ENCODE measurements at regions not wholly inside any gene's neighbourhood (a gene's known extent, or its start where the extent isn't known, plus 50 kb on each side); places are given as distances from the start of the nearest gene placed in this dataset.

GRCh38 chr13:61123538-61124289 is 291.9 kb downstream of the PCDH20 start:
- ChIA-PET CTCF (interaction anchor here (0.8 to 1.3 kb wide), 4 partner anchors 9 to 168 kb away, joined by 3 to 4 read pairs (median 3); no protein-coding TSS in a partner anchor), RAD21 (ENCODE audit: unreplicated experiment) (interaction anchor here (1.0 to 1.8 kb wide), 6 partner anchors 49 to 287 kb away, joined by 3 to 5 read pairs (median 3); no protein-coding TSS in a partner anchor), SMC1A (ENCODE audit: uncharacterized antibody, unreplicated experiment) (interaction anchor here (0.9 to 2.6 kb wide), 8 partner anchors 13 to 209 kb away, joined by 3 to 16 read pairs (median 3); no protein-coding TSS in a partner anchor), POLR2A (no interaction called here)
- H3K9me3 ChIP-seq (replicated peaks; ENCODE audit: control insufficient read depth, insufficient read depth, low read length), result no peaks in the 10 kb centered on the region
- WGBS (ENCODE audit: insufficient coverage, insufficient replicate concordance, low lambda C conversion rate, missing lambda C conversion rate), result 11% methylated on average over 5 of the region's 5 CpGs
- H3K27ac ChIP-seq (ENCODE audit: control insufficient read depth, insufficient read depth), result no peak overlapping the region
- no peaks in the 10 kb centered on the region for H4K20me1 ChIP-seq (ENCODE audit: control insufficient read depth, insufficient read depth)
- in situ Hi-C loops (cut with MboI) (no loop called here), intact Hi-C loops (cut with micrococcal nuclease; ENCODE audit: unreplicated experiment) (loop anchor here (1.0 to 10.0 kb wide), 2 partner anchors 124 to 401 kb away; no protein-coding TSS in a partner anchor)
- ATAC-seq, result peak; percentile 92
- H3K27me3 ChIP-seq (replicated peaks in 1 of 2; ENCODE audit: control insufficient read depth in 2 of 2, insufficient read depth in 2 of 2, low read length in 1 of 2), result no peaks in the 10 kb centered on the region
- H3K79me2 ChIP-seq (ENCODE audit: control insufficient read depth, insufficient read depth, low read length), result no peaks in the 10 kb centered on the region
- H3K4me2 ChIP-seq (ENCODE audit: control insufficient read depth, insufficient read depth), result no peak overlapping the region
- DNase-seq (ENCODE audit: low read depth, low spot score), result no peak
- no peaks in the 10 kb centered on the region for H3K36me3 ChIP-seq (ENCODE audit: control insufficient read depth in 2 of 2, insufficient read depth in 2 of 2, low read length in 1 of 2)
- BruUV-seq (replicated peaks), result no TSS peak
- H3K4me3 ChIP-seq, result no peak overlapping the region
- H2AFZ ChIP-seq (ENCODE audit: control insufficient read depth, low read depth, low read length), result no peak overlapping the region
- H3K4me1 ChIP-seq (ENCODE audit: control insufficient read depth, insufficient read depth, low read length), result no peaks in the 10 kb centered on the region
- no peak overlapping the region for H3K9ac ChIP-seq (ENCODE audit: control insufficient read depth, insufficient read depth, low read length)
- no peak for FAIRE-seq
- TF ChIP-seq RFX5 (IDR thresholded peaks at IDR 0.05; ENCODE audit: low read depth, low read length) (no peak), NBN (IDR thresholded peaks at IDR 0.05) (0 out of 2 replicates have a peak, but pooled peaks have one; percentile 24), MEF2A (IDR thresholded peaks at IDR 0.05; ENCODE audit: insufficient read depth, low read depth, low read length) (no peak), RELB (IDR thresholded peaks at IDR 0.05; ENCODE audit: low read depth) (peak; percentile 59; the same call in 1 of the 2 replicates), RELA (IDR thresholded peaks at IDR 0.05; ENCODE audit: borderline replicate concordance, partially characterized antibody) (no peak), CREB1 (IDR thresholded peaks at IDR 0.05; ENCODE audit: low read depth) (no peak), SMAD1 (IDR thresholded peaks at IDR 0.05; ENCODE audit: low read depth, partially characterized antibody) (no peak), NR2F1 (conservative IDR thresholded peaks at IDR 0.05) (no peak), FOS (IDR thresholded peaks at IDR 0.05; ENCODE audit: borderline replicate concordance, extremely low read depth, insufficient read length) (no peak), BCL11A (IDR thresholded peaks at IDR 0.05; ENCODE audit: low read depth, low read length) (peak; percentile 46; the same call in 1 of the 2 replicates), CHD1 (IDR thresholded peaks at IDR 0.05; ENCODE audit: low read depth, low read length) (no peak), GABPA (IDR thresholded peaks at IDR 0.05; ENCODE audit: low read depth) (no peak), ZNF217 (IDR thresholded peaks at IDR 0.05) (0 out of 2 replicates have a peak, but pooled peaks have one; percentile 14), ELK1 (IDR thresholded peaks at IDR 0.05; ENCODE audit: low read depth, low read length) (no peak), PML (IDR thresholded peaks at IDR 0.05; ENCODE audit: low read length) (no peak), SPI1 (IDR thresholded peaks at IDR 0.05; ENCODE audit: borderline replicate concordance, insufficient read depth, low read depth, low read length) (peak; percentile 56; the same call in 1 of the 2 replicates), BMI1 (IDR thresholded peaks at IDR 0.05; ENCODE audit: borderline replicate concordance) (peak; percentile 63; the same call in 1 of the 2 replicates), IKZF2 (IDR thresholded peaks at IDR 0.05) (peak; percentile 91), CREM (IDR thresholded peaks at IDR 0.05; ENCODE audit: low read depth) (peak; percentile 24; the same call in 1 of the 2 replicates), NFIC (IDR thresholded peaks at IDR 0.05; ENCODE audit: low read depth, low read length) (peak; percentile 57; the same call in 1 of the 2 replicates)

All from GM12878 (cell line).